SK-N-MC (cell line): ENCODE measurements at regions not wholly inside any gene's neighbourhood (a gene's known extent, or its start where the extent isn't known, plus 50 kb on each side); places are given as distances from the start of the nearest gene placed in this dataset.

Experiments used
- EZH2 ChIP-seq: fragments of 200-600 bp; sonication (generic); IDR thresholded peaks from one replicate; pipeline ENCODE4 v1.6.1; 2017; ENCODE audit warnings: antibody characterized with exemption
- POLR2AphosphoS5 ChIP-seq: IDR thresholded peaks from 2 replicates; pipeline ENCODE4 v1.6.1; 2012; ENCODE audit warnings: mild to moderate bottlenecking, low read depth, low read length, borderline replicate concordance

GRCh38 chr20:12788632-12789299 is 220.0 kb upstream of the SPTLC3 start:
- no peak for TF ChIP-seq POLR2AphosphoS5
- TF ChIP-seq EZH2 = no peak
